DND-41 (cell line): ENCODE measurements at regions not wholly inside any gene's neighbourhood (a gene's known extent, or its start where the extent isn't known, plus 50 kb on each side); places are given as distances from the start of the nearest gene placed in this dataset.

Experiments used
- EZH2 ChIP-seq: IDR thresholded peaks from 3 replicates; pipeline ENCODE4 v1.6.1; 2012; ENCODE audit warnings: borderline replicate concordance, low read depth, mild to moderate bottlenecking, moderate library complexity, low read length, inconsistent platforms; ENCODE audit not compliant: severe bottlenecking
- TF ChIP-seq, protein P1 (sequence below): IDR thresholded peaks from 2 replicates; pipeline ENCODE4 v1.5.1; 2012; ENCODE audit warnings: borderline replicate concordance, low read length, moderate library complexity, mild to moderate bottlenecking; ENCODE audit not compliant: poor library complexity, severe bottlenecking; ENCODE audit errors: extremely low read depth

GRCh38 chr1:30256911-30257310 lies 466.5 kb downstream of the MATN1 start:
- TF ChIP-seq EZH2, result no peak
- TF ChIP-seq, protein P1, sequence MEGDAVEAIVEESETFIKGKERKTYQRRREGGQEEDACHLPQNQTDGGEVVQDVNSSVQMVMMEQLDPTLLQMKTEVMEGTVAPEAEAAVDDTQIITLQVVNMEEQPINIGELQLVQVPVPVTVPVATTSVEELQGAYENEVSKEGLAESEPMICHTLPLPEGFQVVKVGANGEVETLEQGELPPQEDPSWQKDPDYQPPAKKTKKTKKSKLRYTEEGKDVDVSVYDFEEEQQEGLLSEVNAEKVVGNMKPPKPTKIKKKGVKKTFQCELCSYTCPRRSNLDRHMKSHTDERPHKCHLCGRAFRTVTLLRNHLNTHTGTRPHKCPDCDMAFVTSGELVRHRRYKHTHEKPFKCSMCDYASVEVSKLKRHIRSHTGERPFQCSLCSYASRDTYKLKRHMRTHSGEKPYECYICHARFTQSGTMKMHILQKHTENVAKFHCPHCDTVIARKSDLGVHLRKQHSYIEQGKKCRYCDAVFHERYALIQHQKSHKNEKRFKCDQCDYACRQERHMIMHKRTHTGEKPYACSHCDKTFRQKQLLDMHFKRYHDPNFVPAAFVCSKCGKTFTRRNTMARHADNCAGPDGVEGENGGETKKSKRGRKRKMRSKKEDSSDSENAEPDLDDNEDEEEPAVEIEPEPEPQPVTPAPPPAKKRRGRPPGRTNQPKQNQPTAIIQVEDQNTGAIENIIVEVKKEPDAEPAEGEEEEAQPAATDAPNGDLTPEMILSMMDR, result no peak
